ENCODE measurements at regions not wholly inside any gene's neighbourhood (a gene's known extent, or its start where the extent isn't known, plus 50 kb on each side); places are given as distances from the start of the nearest gene placed in this dataset.

GRCh38 chr12:126346087-126346486 lies 1280.9 kb downstream of the AACS start:
- no peak for DNase-seq

DNA sequence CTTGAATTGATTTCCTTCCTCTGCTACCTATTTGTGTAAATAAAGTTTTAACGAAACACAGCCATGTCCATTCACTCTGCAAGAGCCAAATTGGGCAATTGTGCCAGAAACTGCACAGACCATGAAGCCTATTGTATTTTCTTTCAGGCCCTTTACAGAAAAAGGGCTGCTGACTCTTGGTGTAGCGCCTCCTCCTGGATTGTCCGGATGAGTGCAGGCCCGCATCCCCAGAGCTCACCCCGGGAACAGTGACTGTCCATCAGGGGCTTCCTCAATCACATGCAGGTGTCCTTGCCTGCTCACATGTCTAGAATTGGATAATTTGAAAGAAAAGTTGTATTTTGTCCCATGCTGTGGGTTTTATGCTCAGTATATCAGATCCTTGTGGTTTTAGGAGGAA lies 1282.2 kb downstream of the AACS start:
- no peak for DNase-seq

- no peak for DNase-seq
Observed at GRCh38 chr12:126349383-126349782, 1284.1 kb downstream of the AACS start.

- no peak for DNase-seq
Observed at GRCh38 chr12:126353604-126354003, 1288.4 kb downstream of the AACS start.

- DNase-seq = no peak
Observed at GRCh38 chr12:126354633-126355032, 1289.4 kb downstream of the AACS start.

- no peak for DNase-seq
Observed at GRCh38 chr12:126355346-126355745, 1290.1 kb downstream of the AACS start.

GRCh38 chr12:126358806-126359205 lies 1293.6 kb downstream of the AACS start:
- no peak for DNase-seq

GRCh38 chr12:126359216-126359615 lies 1294.0 kb downstream of the AACS start:
- no peak for DNase-seq

- DNase-seq = no peak
Observed at GRCh38 chr12:126361804-126362203, 1296.6 kb downstream of the AACS start.

- no peak for DNase-seq
Observed at GRCh38 chr12:126362493-126362892, 1297.3 kb downstream of the AACS start.

DNA sequence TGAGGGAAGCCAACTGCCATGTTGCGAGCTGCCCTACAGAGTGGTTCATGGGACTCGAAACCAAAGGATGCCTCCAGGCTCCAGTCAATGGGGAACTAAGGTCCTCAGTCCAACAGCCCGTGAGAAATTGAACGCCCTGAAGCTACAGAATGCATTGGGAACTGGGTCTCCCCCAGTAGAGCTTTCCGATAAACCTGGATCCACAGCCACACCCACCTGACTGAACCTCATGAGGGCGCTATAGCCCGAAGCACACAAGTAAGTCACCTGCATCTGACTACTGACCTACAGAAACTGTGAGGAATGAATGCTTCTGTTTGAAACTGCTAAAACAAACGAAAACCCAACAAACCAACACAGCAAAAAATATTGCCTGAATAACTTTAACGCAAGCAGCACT lies 1297.7 kb downstream of the AACS start:
- DNase-seq = no peak

DNA sequence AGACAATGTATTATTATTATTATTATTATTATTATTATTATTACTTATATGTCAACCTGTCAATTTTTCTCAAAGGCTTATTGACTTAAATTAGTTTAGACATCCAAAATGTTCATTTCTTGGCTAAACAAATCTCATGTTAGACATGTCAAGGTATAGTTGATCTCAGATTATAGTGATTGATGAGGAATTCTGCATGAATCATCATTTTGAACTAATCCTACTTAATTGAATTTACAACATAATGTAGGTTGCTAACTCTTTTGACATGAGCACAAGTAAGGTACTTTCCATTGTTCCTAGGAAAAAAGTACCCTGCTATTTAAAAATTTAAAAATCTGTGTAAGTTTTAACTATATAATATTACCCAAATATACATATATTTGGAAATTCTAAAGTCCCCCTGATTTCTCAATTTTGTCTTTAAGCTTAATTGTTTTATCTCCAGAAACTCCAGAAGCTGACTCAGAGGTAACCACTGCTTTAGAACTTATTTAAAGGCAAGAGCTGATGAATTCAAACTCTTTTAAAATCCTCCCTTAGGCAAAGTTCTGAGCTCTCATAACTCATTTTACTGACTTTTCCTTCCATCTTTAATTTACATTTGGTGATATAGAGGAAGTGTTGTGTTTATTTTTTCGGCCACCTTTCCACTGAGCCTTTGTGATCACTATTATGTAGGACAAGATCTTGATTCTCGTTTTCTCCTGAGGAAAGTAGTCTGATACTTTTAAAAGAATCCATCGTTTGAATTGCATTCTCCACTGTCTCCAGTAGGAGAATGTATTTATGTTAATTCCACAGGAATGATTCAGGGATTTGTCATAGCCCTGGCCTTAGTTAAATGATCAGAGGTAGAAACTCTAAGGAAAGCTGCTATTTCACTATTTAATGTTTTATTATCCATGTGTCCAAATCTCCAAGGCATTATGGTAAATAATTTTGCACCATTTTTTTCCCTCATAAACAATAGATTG lies 1304.5 kb downstream of the AACS start:
- DNase-seq = no peak

DNA sequence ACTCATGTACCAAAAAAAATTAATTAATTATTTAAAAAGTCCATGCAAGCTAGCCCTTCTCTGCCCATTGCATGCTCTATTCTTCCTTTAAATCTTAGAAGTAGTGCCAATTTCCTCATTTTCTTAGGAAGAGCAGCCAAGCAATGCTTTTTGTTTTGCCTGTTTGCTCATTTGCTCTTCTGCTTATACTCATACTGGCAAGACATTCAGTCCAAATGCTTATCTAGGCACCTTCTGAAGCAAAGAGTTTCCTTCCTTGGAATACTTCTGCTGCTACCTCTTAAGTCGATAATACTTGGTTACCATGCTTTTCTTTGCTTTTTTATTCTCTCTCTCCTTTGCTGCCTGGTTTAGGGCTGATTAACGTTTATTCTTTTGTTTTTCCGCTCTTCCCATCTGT lies 1318.3 kb downstream of the AACS start:
- DNase-seq = no peak

DNA sequence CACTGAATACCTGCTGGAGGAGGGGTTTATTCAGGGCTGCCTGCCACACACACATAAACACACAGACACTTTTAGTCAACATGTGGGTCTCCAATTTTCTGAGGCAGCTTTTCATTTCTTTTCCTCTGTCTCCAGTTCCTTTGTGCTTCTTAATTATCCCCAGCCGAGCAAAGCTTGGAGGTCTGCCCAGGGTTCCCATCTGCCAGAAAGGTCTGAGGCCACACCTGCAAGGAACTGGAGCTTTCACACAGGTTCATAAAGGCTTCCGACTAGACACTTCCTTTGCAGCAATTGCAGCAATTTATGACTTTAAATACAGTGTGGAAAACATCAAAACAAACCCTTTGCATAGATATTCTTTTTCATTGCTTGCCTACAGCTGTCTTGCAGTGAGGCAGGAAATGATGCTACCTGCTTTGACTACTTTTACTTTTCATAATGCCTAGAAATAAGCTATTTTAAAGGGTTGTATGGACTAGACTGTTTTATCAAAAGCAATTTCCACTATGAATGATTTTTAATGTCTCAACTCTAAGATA lies 1318.9 kb downstream of the AACS start:
- DNase-seq = no peak

- DNase-seq = no peak
Observed at GRCh38 chr12:126385785-126386184, 1320.5 kb downstream of the AACS start.

- DNase-seq = no peak
Observed at GRCh38 chr12:126389220-126389841, 1324.1 kb downstream of the AACS start.

DNA sequence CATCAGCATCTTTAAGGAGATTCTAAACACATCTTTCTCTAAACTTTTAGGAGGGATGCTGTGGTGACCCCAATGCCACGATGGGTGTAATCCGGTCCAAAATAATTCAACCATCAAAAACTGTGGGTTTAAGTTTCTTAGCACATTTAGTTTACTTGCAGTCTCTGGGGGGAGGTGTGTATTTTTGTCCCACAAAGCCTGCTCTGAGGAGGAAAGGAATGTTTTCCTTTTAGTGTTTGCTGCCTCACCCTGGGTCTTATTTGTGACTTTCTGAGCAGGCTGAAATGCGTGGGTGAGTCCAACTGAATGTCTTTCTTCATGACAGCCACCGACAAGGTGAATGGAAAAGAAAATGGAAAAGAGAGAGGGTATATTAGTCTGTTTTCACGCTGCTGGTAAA lies 1324.7 kb downstream of the AACS start:
- no peak for DNase-seq

- DNase-seq = no peak
Observed at GRCh38 chr12:126390969-126391566, 1325.8 kb downstream of the AACS start.

DNA sequence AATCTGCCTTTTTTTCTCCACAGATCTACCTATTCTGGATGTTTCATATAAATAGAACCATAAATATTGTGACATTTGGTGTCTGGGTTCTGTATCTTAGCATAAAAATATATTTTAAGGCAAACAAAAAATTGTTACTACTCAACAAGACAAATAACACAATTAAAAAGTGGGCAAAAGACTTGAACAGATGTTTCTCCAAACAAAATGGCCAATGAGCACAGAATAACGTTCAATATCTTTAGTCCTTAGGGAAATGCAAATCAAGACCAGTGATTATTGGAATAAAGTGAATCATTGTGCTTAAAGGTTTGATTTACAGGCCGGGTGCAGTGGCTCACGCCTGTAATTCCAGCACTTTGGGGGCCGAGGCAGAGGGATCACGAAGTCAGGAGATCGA lies 1331.3 kb downstream of the AACS start:
- no peak for DNase-seq

GRCh38 chr12:126397071-126397581 lies 1331.9 kb downstream of the AACS start:
- no peak for DNase-seq

DNA sequence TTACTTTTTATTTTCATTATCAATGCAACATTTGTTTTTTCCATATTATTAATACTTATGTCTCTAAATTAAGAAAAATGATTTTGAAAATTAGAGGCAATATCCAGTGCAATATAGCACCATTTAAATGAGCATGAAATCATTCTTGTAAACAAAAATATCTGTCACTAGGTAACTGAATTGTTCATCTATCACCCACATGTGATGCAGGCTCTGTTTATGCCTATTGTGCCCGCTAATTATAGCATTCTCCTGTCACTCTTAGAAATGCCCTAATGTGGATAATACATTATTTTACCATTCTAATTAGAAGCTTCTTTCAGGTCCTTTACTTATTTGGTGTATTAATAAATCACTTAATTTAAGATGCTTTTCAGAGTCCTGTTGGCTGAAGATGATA lies 1332.4 kb downstream of the AACS start:
- no peak for DNase-seq

DNA sequence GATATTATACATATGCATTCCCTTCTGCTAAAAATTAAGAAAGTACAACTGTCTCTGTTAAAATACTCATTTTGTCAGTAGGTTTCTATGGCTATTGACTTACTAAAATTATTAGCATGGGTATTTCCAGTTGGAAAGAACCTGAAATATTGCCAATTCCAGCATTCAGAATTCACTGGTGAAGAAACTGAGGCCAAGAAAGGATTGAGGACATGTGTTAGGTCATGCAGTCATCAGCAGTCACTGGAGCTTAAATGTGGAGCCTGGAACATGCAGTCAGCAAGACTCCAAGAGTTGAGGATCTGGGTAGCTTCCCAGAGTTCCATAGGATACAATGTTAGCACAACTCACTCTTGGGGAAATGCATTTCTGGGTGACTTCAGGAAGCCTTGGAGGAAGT lies 1335.6 kb downstream of the AACS start:
- no peak for DNase-seq

DNA sequence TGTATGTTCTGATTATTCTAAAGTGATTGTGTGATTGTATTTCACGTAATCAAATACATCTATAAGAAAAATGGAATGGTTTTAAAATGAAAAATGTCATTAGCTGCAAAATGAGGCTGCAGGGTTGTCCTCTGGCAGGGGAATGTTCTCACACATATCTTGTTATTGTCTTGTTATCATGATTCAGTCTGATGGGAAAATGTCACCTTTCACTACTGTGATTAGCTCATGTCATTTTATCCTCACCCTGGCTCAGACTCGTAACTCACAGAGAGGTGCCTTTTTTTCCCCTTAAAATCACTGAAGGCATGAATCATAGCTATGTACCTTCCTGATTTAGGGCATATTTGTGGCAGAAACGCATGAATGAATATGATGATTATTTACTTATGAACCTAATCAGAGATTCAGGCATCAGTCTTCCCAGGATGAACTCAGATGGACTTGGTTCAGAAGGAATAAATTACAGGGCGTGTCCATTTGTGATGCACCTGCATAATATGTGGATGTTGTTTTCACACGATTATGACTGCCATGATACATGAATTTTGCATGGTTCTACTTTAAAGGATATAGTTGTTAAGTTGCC lies 1339.2 kb downstream of the AACS start:
- no peak for DNase-seq

Data from amniotic stem cell (primary cell).